ENCODE measurements at regions not wholly inside any gene's neighbourhood (a gene's known extent, or its start where the extent isn't known, plus 50 kb on each side); places are given as distances from the start of the nearest gene placed in this dataset.

DNA sequence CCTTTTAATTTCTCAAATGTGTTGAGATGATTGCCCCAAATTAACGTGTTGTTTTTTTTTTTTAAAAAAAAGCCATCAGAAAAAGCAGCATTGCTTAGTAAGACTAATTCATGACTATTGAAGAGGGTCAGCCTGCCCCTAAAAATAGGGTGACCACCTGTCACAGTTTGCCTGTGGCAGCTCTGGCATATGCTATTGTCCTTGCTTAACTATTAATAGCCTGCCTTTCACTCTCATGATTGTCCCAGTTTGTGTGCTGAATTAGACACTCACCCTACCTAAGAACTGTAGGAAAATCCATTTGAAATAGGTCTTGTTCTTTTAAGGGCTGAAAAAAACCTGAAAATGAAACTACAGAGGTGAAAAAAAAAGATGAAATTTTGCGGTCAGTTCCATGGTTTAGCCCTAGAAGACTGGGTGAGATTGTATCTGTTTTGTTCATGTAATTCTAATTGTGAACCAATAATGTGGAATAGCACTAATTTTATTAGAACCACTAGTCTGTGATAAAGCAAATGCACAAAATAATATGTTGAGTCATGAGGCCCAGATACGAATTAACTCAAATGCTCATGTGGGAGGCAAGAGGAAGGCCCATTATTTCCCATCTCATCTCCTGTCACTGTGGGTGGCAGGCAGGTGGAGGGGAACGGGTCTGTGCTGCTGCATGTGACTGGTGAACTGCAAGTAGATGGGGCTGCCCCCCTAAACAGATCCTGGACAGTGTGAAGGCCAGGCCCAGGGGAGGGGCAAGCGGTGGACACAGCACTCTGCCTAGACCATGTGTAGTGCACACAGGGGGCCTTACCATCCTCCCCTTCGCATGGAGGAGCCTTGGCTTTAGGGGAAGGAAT, 265.4 kb upstream of the NFE2L3 start:
- ATAC-seq (peak in 1 of 2 donors; percentile 20), DNase-seq (no peak)
- Histone ChIP-seq H3K4me1 (no peaks in the 10 kb centered on the region), H3K4me3 (no peak overlapping the region), H3K36me3 (no peaks in the 10 kb centered on the region), H3K27ac (no peak overlapping the region), H3K27me3 (ENCODE audit: low read depth) (peaks cover 51% of the 10 kb centered on the region), H3K9me3 (no peaks in the 10 kb centered on the region)
- TF ChIP-seq, protein P1, sequence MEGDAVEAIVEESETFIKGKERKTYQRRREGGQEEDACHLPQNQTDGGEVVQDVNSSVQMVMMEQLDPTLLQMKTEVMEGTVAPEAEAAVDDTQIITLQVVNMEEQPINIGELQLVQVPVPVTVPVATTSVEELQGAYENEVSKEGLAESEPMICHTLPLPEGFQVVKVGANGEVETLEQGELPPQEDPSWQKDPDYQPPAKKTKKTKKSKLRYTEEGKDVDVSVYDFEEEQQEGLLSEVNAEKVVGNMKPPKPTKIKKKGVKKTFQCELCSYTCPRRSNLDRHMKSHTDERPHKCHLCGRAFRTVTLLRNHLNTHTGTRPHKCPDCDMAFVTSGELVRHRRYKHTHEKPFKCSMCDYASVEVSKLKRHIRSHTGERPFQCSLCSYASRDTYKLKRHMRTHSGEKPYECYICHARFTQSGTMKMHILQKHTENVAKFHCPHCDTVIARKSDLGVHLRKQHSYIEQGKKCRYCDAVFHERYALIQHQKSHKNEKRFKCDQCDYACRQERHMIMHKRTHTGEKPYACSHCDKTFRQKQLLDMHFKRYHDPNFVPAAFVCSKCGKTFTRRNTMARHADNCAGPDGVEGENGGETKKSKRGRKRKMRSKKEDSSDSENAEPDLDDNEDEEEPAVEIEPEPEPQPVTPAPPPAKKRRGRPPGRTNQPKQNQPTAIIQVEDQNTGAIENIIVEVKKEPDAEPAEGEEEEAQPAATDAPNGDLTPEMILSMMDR (IDR thresholded peaks at IDR 0.05): no peak
- intact Hi-C loops (cut with DNase I): no loop called here

DNA sequence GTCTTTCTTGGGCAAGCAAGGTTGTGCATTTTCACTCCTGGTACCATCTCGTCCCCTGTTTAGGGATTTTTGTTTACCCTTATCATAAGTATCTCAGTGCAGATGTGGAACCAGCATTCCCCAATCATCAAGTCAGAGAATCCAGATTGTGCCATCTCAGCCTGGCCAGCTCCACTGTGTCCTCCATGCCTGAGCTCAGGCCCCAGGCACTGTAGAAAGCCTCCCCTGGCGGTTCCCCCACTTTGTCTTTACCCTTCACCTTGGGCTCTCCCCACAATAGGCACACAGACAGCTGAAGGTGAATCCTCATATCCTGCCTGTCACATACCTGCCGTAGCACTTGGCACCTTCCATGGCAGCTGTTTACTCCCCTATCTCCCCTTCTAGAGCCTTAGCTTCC, 264.7 kb upstream of the NFE2L3 start:
- intact Hi-C loops (cut with DNase I): no loop called here
- TF ChIP-seq, protein P1 (IDR thresholded peaks at IDR 0.05): no peak
- H3K36me3 ChIP-seq: no peaks in the 10 kb centered on the region
- H3K9me3 ChIP-seq: no peaks in the 10 kb centered on the region
- H3K4me1 ChIP-seq: no peaks in the 10 kb centered on the region
- H3K4me3 ChIP-seq: no peak overlapping the region
- peaks cover 44% of the 10 kb centered on the region for H3K27me3 ChIP-seq (ENCODE audit: low read depth)
- ATAC-seq: no peak
- no peak for DNase-seq
- no peak overlapping the region for H3K27ac ChIP-seq

DNA sequence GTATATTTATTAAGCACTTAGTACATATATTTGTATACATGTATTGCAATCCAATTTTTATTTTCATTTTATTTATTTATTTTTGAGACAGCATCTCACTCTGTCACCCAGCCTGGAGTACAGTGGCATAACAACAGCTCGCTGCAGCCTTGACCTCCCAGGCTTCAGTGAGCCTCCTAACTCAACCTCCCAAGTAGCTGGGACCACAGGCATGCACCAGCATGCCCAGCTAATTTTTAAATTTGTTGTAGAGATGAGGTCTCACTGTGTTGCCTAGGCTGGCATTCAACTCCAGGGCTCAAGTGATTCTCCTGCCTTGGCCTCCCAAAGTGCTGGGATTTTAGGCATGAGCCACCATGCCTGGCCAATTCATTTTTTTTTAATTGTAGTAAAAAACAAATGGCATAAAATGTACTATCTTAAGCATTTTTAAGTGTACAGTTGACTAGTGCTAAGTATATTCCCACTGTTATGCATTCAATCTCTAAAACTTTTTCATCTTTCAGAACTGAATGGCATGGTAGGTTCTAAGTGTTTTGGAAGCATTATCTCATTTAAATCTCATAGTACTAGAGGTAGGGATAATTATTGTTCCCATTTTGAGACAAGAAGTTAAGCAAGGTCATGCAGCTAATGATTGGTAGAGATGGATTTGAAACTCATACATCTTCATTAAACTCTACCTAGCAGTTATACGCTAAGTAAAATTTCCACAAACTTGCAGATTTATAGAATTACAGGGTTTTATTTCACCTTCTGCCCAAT, 264.0 kb upstream of the NFE2L3 start:
- intact Hi-C loops (cut with DNase I): no loop called here
- Histone ChIP-seq H3K4me3 (no peak overlapping the region), H3K36me3 (no peaks in the 10 kb centered on the region), H3K9me3 (no peaks in the 10 kb centered on the region), H3K27me3 (ENCODE audit: low read depth) (peaks cover 39% of the 10 kb centered on the region), H3K27ac (no peak overlapping the region), H3K4me1 (no peaks in the 10 kb centered on the region)
- ATAC-seq (no peak), DNase-seq (no peak)
- TF ChIP-seq, protein P1 (IDR thresholded peaks at IDR 0.05): no peak

DNA sequence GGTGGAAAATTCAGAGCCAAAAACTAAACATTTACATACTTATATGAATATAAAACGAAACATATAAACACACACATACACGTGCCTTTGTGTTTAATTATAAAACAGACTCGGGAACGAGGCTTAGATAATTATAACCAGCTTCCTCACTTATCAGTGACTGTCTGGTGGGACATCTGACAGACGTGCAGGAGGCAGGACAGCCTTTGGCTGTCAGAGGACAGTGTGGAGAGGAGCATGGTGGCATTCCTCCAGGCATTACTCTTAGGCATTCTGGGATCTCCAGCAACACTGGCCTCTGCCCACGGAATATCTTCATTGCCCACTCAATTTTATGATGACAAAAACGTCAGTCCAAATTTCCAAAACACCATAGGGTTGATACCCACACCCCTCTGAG, 262.2 kb upstream of the NFE2L3 start:
- no peak overlapping the region for H3K27ac ChIP-seq
- no peaks in the 10 kb centered on the region for H3K36me3 ChIP-seq
- H3K4me3 ChIP-seq: no peak overlapping the region
- no peaks in the 10 kb centered on the region for H3K9me3 ChIP-seq
- DNase-seq (no peak), ATAC-seq (no peak)
- intact Hi-C loops (cut with DNase I): no loop called here
- TF ChIP-seq, protein P1 (IDR thresholded peaks at IDR 0.05): no peak
- H3K4me1 ChIP-seq: peaks cover 2% of the 10 kb centered on the region
- peaks cover 23% of the 10 kb centered on the region for H3K27me3 ChIP-seq (ENCODE audit: low read depth)

DNA sequence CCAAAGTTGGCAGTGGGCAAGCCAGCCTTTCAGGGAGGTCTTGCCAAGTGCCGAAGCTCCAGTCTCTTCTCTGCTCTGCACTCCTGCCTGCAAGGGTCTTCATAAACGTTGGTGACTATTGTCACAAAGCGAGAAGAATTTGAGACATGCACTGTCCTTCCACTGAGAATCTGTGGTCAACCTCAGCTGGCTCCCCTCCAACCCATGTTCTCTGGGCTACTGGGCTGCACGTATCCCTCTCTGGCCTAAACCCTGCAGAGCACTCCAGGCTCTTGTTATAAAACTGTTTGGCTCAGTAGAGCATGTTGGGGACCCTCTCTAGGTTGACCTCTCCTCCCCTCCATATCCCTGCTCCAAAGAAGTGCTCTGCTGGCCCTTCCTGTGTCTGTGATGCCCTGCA, 260.4 kb upstream of the NFE2L3 start:
- Histone ChIP-seq H3K4me1 (peaks cover 11% of the 10 kb centered on the region), H3K36me3 (no peaks in the 10 kb centered on the region), H3K4me3 (no peak overlapping the region), H3K27ac (no peak overlapping the region), H3K27me3 (ENCODE audit: low read depth) (peaks cover 21% of the 10 kb centered on the region), H3K9me3 (no peaks in the 10 kb centered on the region)
- DNase-seq (no peak), ATAC-seq (no peak)
- TF ChIP-seq, protein P1 (IDR thresholded peaks at IDR 0.05): no peak
- intact Hi-C loops (cut with DNase I): no loop called here

Measured in lower lobe of right lung (tissue), 2 donors.